ENCODE measurements at regions not wholly inside any gene's neighbourhood (a gene's known extent, or its start where the extent isn't known, plus 50 kb on each side); places are given as distances from the start of the nearest gene placed in this dataset.

GRCh38 chr20:17856837-17857605 lies 111.6 kb downstream of the SNX5 start:
- no peaks in the 10 kb centered on the region for H3K9me3 Mint-ChIP-seq
- no peak overlapping the region for H3K4me3 Mint-ChIP-seq
- DNase-seq (no peak), ATAC-seq (no peak)
- no peaks in the 10 kb centered on the region for H3K36me3 Mint-ChIP-seq (ENCODE audit: insufficient read depth)
- H3K27me3 Mint-ChIP-seq (ENCODE audit: low read depth) = peaks cover 5% of the 10 kb centered on the region
- peaks cover 27% of the 10 kb centered on the region for H3K4me1 Mint-ChIP-seq (ENCODE audit: low read depth)

GRCh38 chr20:17856024-17856564 lies 112.5 kb downstream of the SNX5 start:
- Mint-ChIP-seq H3K36me3 (ENCODE audit: insufficient read depth) (no peaks in the 10 kb centered on the region), H3K4me3 (no peak overlapping the region), H3K9me3 (no peaks in the 10 kb centered on the region), H3K27me3 (ENCODE audit: low read depth) (peaks cover 4% of the 10 kb centered on the region), H3K4me1 (ENCODE audit: low read depth) (peaks cover 26% of the 10 kb centered on the region)
- ATAC-seq (no peak), DNase-seq (no peak)

- Mint-ChIP-seq H3K4me3 (no peak overlapping the region), H3K27me3 (ENCODE audit: low read depth) (peaks cover 3% of the 10 kb centered on the region), H3K9me3 (no peaks in the 10 kb centered on the region), H3K4me1 (ENCODE audit: low read depth) (peaks cover 14% of the 10 kb centered on the region), H3K36me3 (ENCODE audit: insufficient read depth) (no peaks in the 10 kb centered on the region)
- no peak for DNase-seq
- no peak for ATAC-seq
These were observed 114.2 kb downstream of the SNX5 start for GRCh38 chr20:17854307-17854903.

- Mint-ChIP-seq H3K4me3 (no peak overlapping the region), H3K27me3 (ENCODE audit: low read depth) (peaks cover 3% of the 10 kb centered on the region), H3K4me1 (ENCODE audit: low read depth) (peaks cover 18% of the 10 kb centered on the region), H3K9me3 (no peaks in the 10 kb centered on the region), H3K36me3 (ENCODE audit: insufficient read depth) (no peaks in the 10 kb centered on the region)
- DNase-seq (no peak), ATAC-seq (no peak)
These were observed 116.3 kb downstream of the SNX5 start for GRCh38 chr20:17852323-17852722.

GRCh38 chr20:17850684-17851026 lies 117.9 kb downstream of the SNX5 start:
- no peak for DNase-seq
- H3K4me3 Mint-ChIP-seq = no peak overlapping the region
- peaks cover 3% of the 10 kb centered on the region for H3K27me3 Mint-ChIP-seq (ENCODE audit: low read depth)
- no peaks in the 10 kb centered on the region for H3K9me3 Mint-ChIP-seq
- no peak for ATAC-seq
- peaks cover 22% of the 10 kb centered on the region for H3K4me1 Mint-ChIP-seq (ENCODE audit: low read depth)
- H3K36me3 Mint-ChIP-seq (ENCODE audit: insufficient read depth) = no peaks in the 10 kb centered on the region

DNA sequence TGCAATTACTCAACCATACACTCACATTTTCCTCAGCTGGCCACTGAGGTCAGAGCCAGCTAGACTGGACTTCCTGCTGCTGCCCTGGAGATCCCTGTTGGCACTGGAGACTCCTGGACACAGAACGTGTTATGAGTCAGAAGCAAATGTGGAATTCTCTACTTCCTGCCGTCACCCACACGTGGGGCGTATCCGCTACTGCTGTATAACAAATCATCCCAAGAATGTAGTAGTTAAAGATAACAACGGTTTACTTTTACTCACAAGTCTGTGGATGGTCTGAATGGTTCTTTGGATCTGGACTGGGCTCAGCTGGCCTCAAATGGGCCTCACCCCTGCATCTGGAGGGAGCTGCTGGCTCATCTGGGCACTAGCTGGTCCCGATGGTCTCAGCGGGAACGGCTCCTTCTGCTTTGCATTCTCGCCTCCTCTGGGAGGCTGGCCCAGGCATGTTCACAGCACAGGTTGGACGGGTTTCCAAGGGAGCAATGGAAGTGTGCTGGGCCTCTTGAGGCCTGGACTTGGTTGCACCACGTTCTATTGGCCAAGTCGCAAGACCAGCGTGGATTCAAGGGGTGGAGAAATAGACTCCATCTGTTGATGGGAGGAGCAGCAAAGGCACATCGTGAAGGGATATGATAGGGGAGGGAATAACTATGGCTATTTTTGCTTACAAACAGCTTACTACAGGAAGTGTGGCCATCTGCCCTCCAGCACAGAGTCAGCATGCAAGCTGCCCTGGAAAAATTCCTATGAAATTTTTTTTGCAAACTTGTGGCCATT lies 118.5 kb downstream of the SNX5 start:
- no peak overlapping the region for H3K4me3 Mint-ChIP-seq
- peaks cover 25% of the 10 kb centered on the region for H3K4me1 Mint-ChIP-seq (ENCODE audit: low read depth)
- no peaks in the 10 kb centered on the region for H3K9me3 Mint-ChIP-seq
- no peaks in the 10 kb centered on the region for H3K36me3 Mint-ChIP-seq (ENCODE audit: insufficient read depth)
- DNase-seq (no peak), ATAC-seq (no peak)
- peaks cover 3% of the 10 kb centered on the region for H3K27me3 Mint-ChIP-seq (ENCODE audit: low read depth)

- ATAC-seq = no peak
- Mint-ChIP-seq H3K27me3 (ENCODE audit: low read depth) (peaks cover 3% of the 10 kb centered on the region), H3K9me3 (no peaks in the 10 kb centered on the region), H3K4me3 (no peak overlapping the region), H3K4me1 (ENCODE audit: low read depth) (peaks cover 31% of the 10 kb centered on the region), H3K36me3 (ENCODE audit: insufficient read depth) (no peaks in the 10 kb centered on the region)
- DNase-seq = no peak
These were observed 119.3 kb downstream of the SNX5 start for GRCh38 chr20:17849138-17849900.

DNA sequence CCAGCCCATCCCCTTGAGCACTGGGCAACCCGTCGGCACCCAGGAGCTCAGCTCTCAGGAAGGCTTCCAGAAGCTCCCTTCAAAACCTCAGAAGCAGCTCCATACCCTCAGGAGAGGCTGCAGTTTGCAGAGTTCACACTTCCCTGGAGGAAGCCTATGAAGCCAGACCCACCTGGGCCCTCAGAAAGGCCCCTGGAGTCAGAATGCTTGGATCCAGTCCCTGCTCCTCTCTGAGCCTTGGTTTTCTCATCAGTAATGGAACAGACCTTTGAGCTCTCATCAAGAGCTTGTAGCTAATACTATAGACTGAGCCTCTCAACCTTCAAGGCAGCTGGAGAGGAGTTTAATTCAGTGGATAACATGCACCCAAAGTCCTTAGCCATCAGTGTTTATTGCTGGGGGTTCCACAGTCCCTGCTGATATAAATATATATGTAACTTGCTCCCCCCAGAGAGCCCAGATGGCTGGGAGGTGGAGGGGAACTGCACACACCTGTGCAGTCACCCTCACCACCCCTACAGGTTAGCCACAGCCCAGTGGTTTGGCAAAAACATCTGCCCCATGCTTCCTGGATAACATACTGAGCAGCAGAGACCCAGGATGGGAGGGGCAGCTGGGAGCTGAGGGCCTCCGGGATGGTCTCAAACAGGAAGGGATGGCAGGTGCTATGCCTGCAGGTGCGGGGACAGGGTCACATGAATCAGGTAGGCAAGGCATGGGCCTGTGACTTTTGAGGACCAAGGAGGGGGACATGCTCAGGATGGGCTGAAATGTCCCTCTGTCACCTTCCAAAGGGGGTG lies 120.1 kb downstream of the SNX5 start:
- DNase-seq (no peak), ATAC-seq (no peak)
- H3K4me1 Mint-ChIP-seq (ENCODE audit: low read depth) = peaks cover 39% of the 10 kb centered on the region
- H3K36me3 Mint-ChIP-seq (ENCODE audit: insufficient read depth) = no peaks in the 10 kb centered on the region
- no peaks in the 10 kb centered on the region for H3K9me3 Mint-ChIP-seq
- peaks cover 3% of the 10 kb centered on the region for H3K27me3 Mint-ChIP-seq (ENCODE audit: low read depth)
- no peak overlapping the region for H3K4me3 Mint-ChIP-seq

DNA sequence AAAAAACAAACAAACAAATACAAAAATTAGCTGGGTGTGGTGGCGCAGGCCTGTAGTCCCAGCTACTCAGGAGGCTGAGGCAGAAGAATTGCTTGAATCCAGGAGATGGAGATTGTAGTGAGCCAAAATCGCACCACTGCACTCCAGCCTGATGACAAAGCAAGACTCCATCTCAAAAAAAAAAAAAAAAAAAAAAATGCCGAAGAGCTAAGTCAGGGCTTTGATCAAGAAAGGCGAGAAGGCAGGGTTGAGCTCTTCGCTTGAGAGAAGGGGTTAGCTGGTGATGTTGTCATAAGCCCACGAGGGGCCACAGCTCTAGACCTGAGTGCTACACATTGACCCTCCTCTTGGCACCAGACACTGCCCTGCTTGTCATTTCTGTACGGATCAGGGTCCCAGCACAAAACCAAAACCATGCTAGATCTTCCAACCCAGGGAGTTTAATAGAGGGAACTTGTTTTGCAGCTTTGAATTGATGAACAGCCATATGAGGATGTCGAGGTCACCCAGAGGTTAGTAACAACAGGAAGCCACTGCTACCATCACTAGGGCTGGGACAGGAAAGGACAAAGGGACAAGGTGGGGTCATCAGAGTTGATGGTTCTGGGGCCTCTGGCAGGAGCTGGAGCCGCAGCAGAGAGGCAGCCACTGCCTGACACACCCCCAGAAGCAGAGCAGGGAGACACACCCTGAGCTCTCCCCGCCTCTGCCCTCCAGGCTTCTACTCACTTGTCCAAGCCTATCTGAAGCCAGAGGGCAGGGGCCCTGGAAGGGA lies 122.7 kb downstream of the SNX5 start:
- Mint-ChIP-seq H3K27me3 (ENCODE audit: low read depth) (no peaks in the 10 kb centered on the region), H3K4me3 (no peak overlapping the region), H3K9me3 (no peaks in the 10 kb centered on the region), H3K36me3 (ENCODE audit: insufficient read depth) (no peaks in the 10 kb centered on the region), H3K4me1 (ENCODE audit: low read depth) (peaks cover 40% of the 10 kb centered on the region)
- DNase-seq (no peak), ATAC-seq (no peak)

- no peak for DNase-seq
- H3K27me3 Mint-ChIP-seq (ENCODE audit: low read depth) = no peaks in the 10 kb centered on the region
- H3K36me3 Mint-ChIP-seq (ENCODE audit: insufficient read depth) = no peaks in the 10 kb centered on the region
- no peak overlapping the region for H3K4me3 Mint-ChIP-seq
- peaks cover 40% of the 10 kb centered on the region for H3K4me1 Mint-ChIP-seq (ENCODE audit: low read depth)
- no peak for ATAC-seq
- no peaks in the 10 kb centered on the region for H3K9me3 Mint-ChIP-seq
These were observed 123.9 kb downstream of the SNX5 start for GRCh38 chr20:17844549-17845298.

DNA sequence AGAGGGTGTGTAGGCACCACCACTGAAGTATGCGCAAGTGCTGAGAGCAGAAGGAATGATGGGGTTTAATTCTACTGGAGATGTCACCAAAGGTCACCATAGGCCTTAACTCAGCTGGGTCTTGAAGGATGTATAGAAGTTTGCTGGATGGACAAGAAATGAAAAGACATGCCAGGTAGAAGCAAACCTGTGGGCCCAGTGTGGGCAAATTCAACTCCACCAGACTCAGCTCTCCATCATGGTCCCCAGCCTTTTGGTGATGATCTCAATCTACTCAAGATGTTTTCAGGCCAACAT lies 124.5 kb downstream of the SNX5 start:
- Mint-ChIP-seq H3K9me3 (no peaks in the 10 kb centered on the region), H3K4me3 (no peak overlapping the region), H3K36me3 (ENCODE audit: insufficient read depth) (no peaks in the 10 kb centered on the region), H3K4me1 (ENCODE audit: low read depth) (peaks cover 40% of the 10 kb centered on the region), H3K27me3 (ENCODE audit: low read depth) (no peaks in the 10 kb centered on the region)
- no peak for DNase-seq
- no peak for ATAC-seq

GRCh38 chr20:17843246-17844132 lies 125.1 kb downstream of the SNX5 start:
- ATAC-seq (peak; percentile 46 to 66), DNase-seq (no peak)
- Mint-ChIP-seq H3K36me3 (ENCODE audit: insufficient read depth) (no peaks in the 10 kb centered on the region), H3K27me3 (ENCODE audit: low read depth) (no peaks in the 10 kb centered on the region), H3K4me3 (no peak overlapping the region), H3K9me3 (no peaks in the 10 kb centered on the region), H3K4me1 (ENCODE audit: low read depth) (peaks cover 35% of the 10 kb centered on the region)

Measured in activated T-cell treated with anti-CD3 and anti-CD28 coated beads, Interleukin-2, amount 50 U/mL, for 4 hours (primary cell).